ENCODE measurements at regions not wholly inside any gene's neighbourhood (a gene's known extent, or its start where the extent isn't known, plus 50 kb on each side); places are given as distances from the start of the nearest gene placed in this dataset.

DNA sequence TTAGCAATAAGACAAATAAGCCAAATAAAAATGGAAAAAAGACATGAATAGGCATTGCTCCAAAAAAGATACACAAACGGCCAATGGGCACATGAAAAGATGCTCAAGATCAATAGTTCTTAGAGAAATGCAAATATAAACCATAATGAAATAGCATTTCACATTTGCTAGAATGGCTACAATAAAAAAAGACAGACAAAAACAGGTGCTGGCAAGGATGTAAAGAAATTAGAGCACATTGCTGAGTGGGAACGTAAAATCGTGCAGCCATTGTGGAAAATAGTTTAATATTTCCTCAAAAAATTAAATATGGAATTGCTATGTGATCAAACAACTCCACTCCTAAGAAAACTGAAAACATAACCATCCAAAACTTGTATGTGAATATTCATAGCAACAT is 160.0 kb upstream of the SPATS2L start:
- Histone ChIP-seq H3K27me3 (ENCODE audit: control insufficient read depth, low read length) (no peaks in the 10 kb centered on the region), H3K4me3 (ENCODE audit: low read length) (no peak overlapping the region), H3K9me3 (ENCODE audit: control insufficient read depth, insufficient read depth, low read length) (peaks cover 3% of the 10 kb centered on the region; the same call in 1 of the 2 replicates), H3F3A (ENCODE audit: control insufficient read depth, insufficient read depth) (no peaks in the 10 kb centered on the region), H3K79me2 (ENCODE audit: control insufficient read depth, low read length) (no peaks in the 10 kb centered on the region), H4K20me1 (ENCODE audit: control insufficient read depth, insufficient read depth, low read depth, low read length) (no peaks in the 10 kb centered on the region), H3K4me2 (ENCODE audit: low read length) (no peak overlapping the region), H3K9me2 (replicated peaks; ENCODE audit: control insufficient read depth, low read length) (no peaks in the 10 kb centered on the region), H3K4me1 (ENCODE audit: control insufficient read depth, low read length) (no peaks in the 10 kb centered on the region), H3K27ac (ENCODE audit: low read depth, low read length) (no peak overlapping the region), H3K36me3 (ENCODE audit: control insufficient read depth, low read length) (no peaks in the 10 kb centered on the region)
- no peak for TF ChIP-seq EZH2phosphoT487 (IDR thresholded peaks at IDR 0.05; ENCODE audit: borderline replicate concordance, low read length)
- TF ChIP-seq, protein P1, sequence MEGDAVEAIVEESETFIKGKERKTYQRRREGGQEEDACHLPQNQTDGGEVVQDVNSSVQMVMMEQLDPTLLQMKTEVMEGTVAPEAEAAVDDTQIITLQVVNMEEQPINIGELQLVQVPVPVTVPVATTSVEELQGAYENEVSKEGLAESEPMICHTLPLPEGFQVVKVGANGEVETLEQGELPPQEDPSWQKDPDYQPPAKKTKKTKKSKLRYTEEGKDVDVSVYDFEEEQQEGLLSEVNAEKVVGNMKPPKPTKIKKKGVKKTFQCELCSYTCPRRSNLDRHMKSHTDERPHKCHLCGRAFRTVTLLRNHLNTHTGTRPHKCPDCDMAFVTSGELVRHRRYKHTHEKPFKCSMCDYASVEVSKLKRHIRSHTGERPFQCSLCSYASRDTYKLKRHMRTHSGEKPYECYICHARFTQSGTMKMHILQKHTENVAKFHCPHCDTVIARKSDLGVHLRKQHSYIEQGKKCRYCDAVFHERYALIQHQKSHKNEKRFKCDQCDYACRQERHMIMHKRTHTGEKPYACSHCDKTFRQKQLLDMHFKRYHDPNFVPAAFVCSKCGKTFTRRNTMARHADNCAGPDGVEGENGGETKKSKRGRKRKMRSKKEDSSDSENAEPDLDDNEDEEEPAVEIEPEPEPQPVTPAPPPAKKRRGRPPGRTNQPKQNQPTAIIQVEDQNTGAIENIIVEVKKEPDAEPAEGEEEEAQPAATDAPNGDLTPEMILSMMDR (IDR thresholded peaks at IDR 0.05; ENCODE audit: low read depth, low read length, poor library complexity, severe bottlenecking): no peak

DNA sequence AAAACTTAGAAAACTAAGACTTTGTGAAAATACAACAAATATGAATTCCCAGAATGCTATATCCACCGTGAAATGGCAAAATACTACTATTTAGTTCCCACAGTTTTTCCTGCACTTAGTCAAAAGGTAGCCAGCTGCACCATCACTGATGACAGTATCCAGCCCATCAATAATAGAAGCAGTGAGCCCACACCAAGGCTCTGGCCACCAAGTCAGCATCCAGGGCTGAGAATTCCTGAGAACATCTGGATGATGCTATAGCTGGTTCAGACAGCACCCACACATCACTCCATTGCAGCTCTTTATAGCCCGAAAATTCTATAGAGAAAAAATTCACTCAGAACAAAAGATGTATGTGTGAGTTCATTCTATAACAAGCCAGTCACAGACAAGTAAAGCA is 159.1 kb upstream of the SPATS2L start:
- Histone ChIP-seq H4K20me1 (ENCODE audit: control insufficient read depth, insufficient read depth, low read depth, low read length) (no peaks in the 10 kb centered on the region), H3K79me2 (ENCODE audit: control insufficient read depth, low read length) (no peaks in the 10 kb centered on the region), H3K4me1 (ENCODE audit: control insufficient read depth, low read length) (no peaks in the 10 kb centered on the region), H3K27me3 (ENCODE audit: control insufficient read depth, low read length) (no peaks in the 10 kb centered on the region), H3K4me2 (ENCODE audit: low read length) (no peak overlapping the region), H3K36me3 (ENCODE audit: control insufficient read depth, low read length) (no peaks in the 10 kb centered on the region), H3F3A (ENCODE audit: control insufficient read depth, insufficient read depth) (no peaks in the 10 kb centered on the region), H3K9me2 (replicated peaks; ENCODE audit: control insufficient read depth, low read length) (no peaks in the 10 kb centered on the region), H3K27ac (ENCODE audit: low read depth, low read length) (no peak overlapping the region), H3K4me3 (ENCODE audit: low read length) (no peak overlapping the region), H3K9me3 (ENCODE audit: control insufficient read depth, insufficient read depth, low read length) (peaks cover 3% of the 10 kb centered on the region; the same call in 1 of the 2 replicates)
- TF ChIP-seq, protein P1 (IDR thresholded peaks at IDR 0.05; ENCODE audit: low read depth, low read length, poor library complexity, severe bottlenecking): no peak
- no peak for TF ChIP-seq EZH2phosphoT487 (IDR thresholded peaks at IDR 0.05; ENCODE audit: borderline replicate concordance, low read length)

- no peaks in the 10 kb centered on the region for H4K20me1 ChIP-seq (ENCODE audit: control insufficient read depth, insufficient read depth, low read depth, low read length)
- no peaks in the 10 kb centered on the region for H3K4me1 ChIP-seq (ENCODE audit: control insufficient read depth, low read length)
- no peaks in the 10 kb centered on the region for H3F3A ChIP-seq (ENCODE audit: control insufficient read depth, insufficient read depth)
- H3K27me3 ChIP-seq (ENCODE audit: control insufficient read depth, low read length): no peaks in the 10 kb centered on the region
- no peak overlapping the region for H3K27ac ChIP-seq (ENCODE audit: low read depth, low read length)
- no peaks in the 10 kb centered on the region for H3K79me2 ChIP-seq (ENCODE audit: control insufficient read depth, low read length)
- H3K4me3 ChIP-seq (ENCODE audit: low read length): no peak overlapping the region
- no peaks in the 10 kb centered on the region for H3K9me2 ChIP-seq (replicated peaks; ENCODE audit: control insufficient read depth, low read length)
- TF ChIP-seq, protein P1 (IDR thresholded peaks at IDR 0.05; ENCODE audit: low read depth, low read length, poor library complexity, severe bottlenecking): no peak
- TF ChIP-seq EZH2phosphoT487 (IDR thresholded peaks at IDR 0.05; ENCODE audit: borderline replicate concordance, low read length): no peak
- H3K4me2 ChIP-seq (ENCODE audit: low read length): no peak overlapping the region
- no peaks in the 10 kb centered on the region for H3K36me3 ChIP-seq (ENCODE audit: control insufficient read depth, low read length)
- H3K9me3 ChIP-seq (ENCODE audit: control insufficient read depth, insufficient read depth, low read length): peaks cover 3% of the 10 kb centered on the region; the same call in 1 of the 2 replicates
Measured at GRCh38 chr2:200148366-200148765, 158.1 kb upstream of the SPATS2L start.

Measured in DOHH2 (cell line).